ENCODE measurements at regions not wholly inside any gene's neighbourhood (a gene's known extent, or its start where the extent isn't known, plus 50 kb on each side); places are given as distances from the start of the nearest gene placed in this dataset.

DNA sequence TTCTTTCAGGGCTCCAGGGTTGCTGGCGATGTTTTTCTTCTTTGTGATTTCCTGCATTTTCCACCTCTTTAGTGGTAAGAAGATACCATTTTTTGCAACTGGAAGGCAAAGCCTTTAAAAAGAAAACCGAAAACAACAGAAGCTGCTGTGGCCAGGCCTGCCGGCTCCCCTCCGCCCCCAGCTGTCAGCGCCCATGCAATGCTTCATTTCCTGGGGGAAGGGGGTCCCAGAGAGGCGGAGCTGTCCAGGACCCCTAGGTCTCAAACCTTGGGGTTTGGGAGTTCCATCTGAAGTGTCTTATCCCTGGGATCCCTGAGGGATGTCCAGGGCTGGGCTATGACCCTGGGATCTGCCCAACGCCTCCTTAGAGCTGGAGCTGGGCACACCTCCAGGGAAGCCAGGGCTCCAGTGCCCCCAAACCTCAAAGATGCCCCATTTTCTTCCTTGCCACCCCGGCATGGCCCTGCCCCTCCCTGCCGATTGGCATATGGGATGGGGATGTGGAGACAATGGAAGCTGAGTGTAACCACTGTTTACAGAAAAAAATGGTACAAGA lies 257.2 kb upstream of the MVB12B start:
- H3K9me3 Mint-ChIP-seq, result peaks cover 0 to 1% (median 0%) of the 10 kb centered on the region in 7 donors
- no peak for DNase-seq
- Histone ChIP-seq H3K79me2 (ENCODE audit: insufficient read depth, low read length) (no peaks in the 10 kb centered on the region), H3K9me3 (replicated peaks in 1 of 2; ENCODE audit: control insufficient read depth in 1 of 2, insufficient read depth in 1 of 2, low read length in 2 of 2) (no peaks in the 10 kb centered on the region), H3K27me3 (ENCODE audit: control insufficient read depth in 2 of 2, insufficient read depth in 2 of 2, low read length in 2 of 2) (no peaks in the 10 kb centered on the region), H3K36me3 (replicated peaks in 1 of 2; ENCODE audit: control insufficient read depth in 1 of 2, insufficient read depth in 2 of 2, low read length in 2 of 2) (no peaks in the 10 kb centered on the region), H2AFZ (ENCODE audit: insufficient read depth, low read depth, low read length, poor library complexity, severe bottlenecking) (no peak overlapping the region), H3K4me2 (replicated peaks; ENCODE audit: extremely low read depth, low read length, poor library complexity, severe bottlenecking) (no peak overlapping the region), H3K4me1 (ENCODE audit: control insufficient read depth in 1 of 2, insufficient read depth in 2 of 2, low read length in 2 of 2) (no peaks in the 10 kb centered on the region), H3K9ac (ENCODE audit: insufficient read depth, low read length, poor library complexity, severe bottlenecking) (no peak overlapping the region), H3K27ac (ENCODE audit: low read depth in 1 of 2, low read length in 2 of 2) (no peak overlapping the region), H3K4me3 (replicated peaks in 1 of 3; ENCODE audit: low read depth in 2 of 3, low read length in 3 of 3) (no peak overlapping the region), H4K20me1 (ENCODE audit: insufficient read depth, low read length) (no peaks in the 10 kb centered on the region)
- H3K27ac Mint-ChIP-seq, result no peak overlapping the region
- no peaks in the 10 kb centered on the region for H3K4me1 Mint-ChIP-seq
- WGBS (ENCODE audit: insufficient coverage), result 64% methylated on average over 6 of the region's 9 CpGs
- TF ChIP-seq, protein P1, sequence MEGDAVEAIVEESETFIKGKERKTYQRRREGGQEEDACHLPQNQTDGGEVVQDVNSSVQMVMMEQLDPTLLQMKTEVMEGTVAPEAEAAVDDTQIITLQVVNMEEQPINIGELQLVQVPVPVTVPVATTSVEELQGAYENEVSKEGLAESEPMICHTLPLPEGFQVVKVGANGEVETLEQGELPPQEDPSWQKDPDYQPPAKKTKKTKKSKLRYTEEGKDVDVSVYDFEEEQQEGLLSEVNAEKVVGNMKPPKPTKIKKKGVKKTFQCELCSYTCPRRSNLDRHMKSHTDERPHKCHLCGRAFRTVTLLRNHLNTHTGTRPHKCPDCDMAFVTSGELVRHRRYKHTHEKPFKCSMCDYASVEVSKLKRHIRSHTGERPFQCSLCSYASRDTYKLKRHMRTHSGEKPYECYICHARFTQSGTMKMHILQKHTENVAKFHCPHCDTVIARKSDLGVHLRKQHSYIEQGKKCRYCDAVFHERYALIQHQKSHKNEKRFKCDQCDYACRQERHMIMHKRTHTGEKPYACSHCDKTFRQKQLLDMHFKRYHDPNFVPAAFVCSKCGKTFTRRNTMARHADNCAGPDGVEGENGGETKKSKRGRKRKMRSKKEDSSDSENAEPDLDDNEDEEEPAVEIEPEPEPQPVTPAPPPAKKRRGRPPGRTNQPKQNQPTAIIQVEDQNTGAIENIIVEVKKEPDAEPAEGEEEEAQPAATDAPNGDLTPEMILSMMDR (IDR thresholded peaks at IDR 0.05), result no peak
- H3K4me3 Mint-ChIP-seq, result no peak overlapping the region
- peaks cover 11 to 29% (median 12%) of the 10 kb centered on the region in 3 donors for H3K27me3 Mint-ChIP-seq (ENCODE audit: low read depth in 3 of 3)
- intact Hi-C loops (cut with micrococcal nuclease), result no loop called here
- H3K36me3 Mint-ChIP-seq, result no peaks in the 10 kb centered on the region

DNA sequence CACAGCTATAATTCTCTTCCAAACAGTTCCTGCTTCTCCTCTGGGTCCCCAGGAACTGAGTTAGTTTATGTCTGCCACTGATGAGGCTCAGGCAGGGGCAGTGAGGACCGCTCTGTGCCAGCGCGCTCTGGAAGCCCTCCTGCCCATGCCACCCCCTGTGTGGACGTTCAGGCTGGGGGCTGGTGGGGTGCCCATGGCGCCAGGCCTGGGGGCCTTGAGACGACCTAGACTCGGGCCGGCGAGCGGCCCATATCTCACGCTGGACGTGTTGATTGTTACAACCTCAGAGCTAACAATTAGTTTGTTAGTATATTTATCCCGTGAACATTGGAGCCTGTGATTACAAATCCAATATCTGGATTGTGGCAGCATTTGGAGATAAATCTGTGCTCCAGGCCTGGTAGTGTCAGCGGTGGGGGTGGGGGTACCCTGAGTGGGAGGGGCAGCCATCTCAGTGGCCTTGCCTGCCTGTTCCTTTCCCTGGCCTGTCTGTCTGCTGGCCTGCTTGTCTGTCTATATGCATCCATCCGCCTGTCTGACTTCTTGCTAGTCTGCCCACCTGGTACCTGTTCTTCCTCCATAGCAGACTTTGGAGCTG lies 256.5 kb upstream of the MVB12B start:
- Histone ChIP-seq H3K4me1 (ENCODE audit: control insufficient read depth in 1 of 2, insufficient read depth in 2 of 2, low read length in 2 of 2) (no peaks in the 10 kb centered on the region), H3K9ac (ENCODE audit: insufficient read depth, low read length, poor library complexity, severe bottlenecking) (no peak overlapping the region), H3K27me3 (ENCODE audit: control insufficient read depth in 2 of 2, insufficient read depth in 2 of 2, low read length in 2 of 2) (no peaks in the 10 kb centered on the region), H3K79me2 (ENCODE audit: insufficient read depth, low read length) (no peaks in the 10 kb centered on the region), H3K27ac (ENCODE audit: low read depth in 1 of 2, low read length in 2 of 2) (no peak overlapping the region), H3K4me2 (replicated peaks; ENCODE audit: extremely low read depth, low read length, poor library complexity, severe bottlenecking) (no peak overlapping the region), H2AFZ (ENCODE audit: insufficient read depth, low read depth, low read length, poor library complexity, severe bottlenecking) (no peak overlapping the region), H3K9me3 (replicated peaks in 1 of 2; ENCODE audit: control insufficient read depth in 1 of 2, insufficient read depth in 1 of 2, low read length in 2 of 2) (no peaks in the 10 kb centered on the region), H3K36me3 (replicated peaks in 1 of 2; ENCODE audit: control insufficient read depth in 1 of 2, insufficient read depth in 2 of 2, low read length in 2 of 2) (no peaks in the 10 kb centered on the region), H4K20me1 (ENCODE audit: insufficient read depth, low read length) (no peaks in the 10 kb centered on the region), H3K4me3 (replicated peaks in 1 of 3; ENCODE audit: low read depth in 2 of 3, low read length in 3 of 3) (no peak overlapping the region)
- no peak overlapping the region for H3K4me3 Mint-ChIP-seq
- peaks cover 10 to 27% (median 11%) of the 10 kb centered on the region in 3 donors for H3K27me3 Mint-ChIP-seq (ENCODE audit: low read depth in 3 of 3)
- intact Hi-C loops (cut with micrococcal nuclease), result no loop called here
- peak overlapping the region in 1 of 7 donors; percentile 43 for H3K27ac Mint-ChIP-seq
- TF ChIP-seq, protein P1 (IDR thresholded peaks at IDR 0.05), result no peak
- peaks cover 0 to 1% (median 0%) of the 10 kb centered on the region in 7 donors for H3K9me3 Mint-ChIP-seq
- WGBS (ENCODE audit: insufficient coverage), result 96% methylated on average over 15 of the region's 15 CpGs
- DNase-seq, result no peak
- no peaks in the 10 kb centered on the region for H3K36me3 Mint-ChIP-seq
- H3K4me1 Mint-ChIP-seq, result no peaks in the 10 kb centered on the region

Measured in CD14-positive monocyte (primary cell).